GM18519 (cell line): ENCODE measurements at regions not wholly inside any gene's neighbourhood (a gene's known extent, or its start where the extent isn't known, plus 50 kb on each side); places are given as distances from the start of the nearest gene placed in this dataset.

ENCODE experiments used
- ATAC-seq: cut with Tn5 transposase; IDR thresholded peaks from one replicate; pipeline ENCODE4 v1.9.1; 2021; ENCODE audit warnings: mild to moderate bottlenecking, moderate library complexity; ENCODE audit not compliant: unreplicated experiment, low FRiP score

DNA sequence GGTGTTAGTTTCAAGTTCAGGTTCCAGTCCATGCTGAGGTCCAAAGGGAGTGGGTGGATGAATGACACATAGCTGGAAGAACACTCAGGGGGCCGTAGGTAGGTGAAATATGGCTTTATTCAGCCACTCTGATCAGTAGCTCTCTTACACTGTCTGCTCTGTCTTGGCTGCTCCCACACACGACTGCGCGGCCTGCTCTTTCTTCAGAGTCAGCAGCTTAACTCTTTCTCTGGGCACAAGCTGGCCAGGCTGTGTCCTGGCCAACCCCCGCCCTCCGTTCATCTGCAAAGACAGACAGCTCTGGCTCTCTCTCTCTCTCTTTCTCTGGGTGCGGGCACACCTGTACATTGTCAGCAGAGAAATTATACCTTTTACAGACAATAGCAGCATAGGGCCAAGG lies 317.4 kb upstream of the SORCS1 start:
- ATAC-seq: no peak

DNA sequence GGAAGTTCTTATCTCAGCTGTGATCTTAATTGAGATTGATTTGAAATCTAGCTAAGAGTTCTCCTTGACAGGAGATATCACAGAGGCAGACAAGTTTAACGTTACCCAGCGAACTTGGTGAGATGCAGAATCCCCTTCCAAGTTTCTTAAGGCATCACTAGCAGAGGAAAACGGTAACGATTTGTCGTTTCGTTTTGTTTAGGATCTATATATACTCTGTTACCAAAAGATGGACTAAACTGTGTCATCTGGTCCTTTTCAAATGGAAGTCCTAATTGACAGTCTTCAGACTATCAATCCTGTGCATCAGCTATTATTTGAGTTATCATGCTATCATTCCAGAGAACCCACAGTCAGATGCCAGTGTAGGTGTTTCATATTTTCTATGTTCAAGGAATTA lies 316.7 kb upstream of the SORCS1 start:
- no peak for ATAC-seq

- no peak for ATAC-seq
Measured at GRCh38 chr10:107480781-107481180, 316.3 kb upstream of the SORCS1 start.

GRCh38 chr10:107477266-107477665 lies 312.8 kb upstream of the SORCS1 start:
- peak; percentile 62 for ATAC-seq

GRCh38 chr10:107476408-107476807 lies 311.9 kb upstream of the SORCS1 start:
- no peak for ATAC-seq

- ATAC-seq: peak; percentile 28
Measured at GRCh38 chr10:107474650-107475049, 310.1 kb upstream of the SORCS1 start.

DNA sequence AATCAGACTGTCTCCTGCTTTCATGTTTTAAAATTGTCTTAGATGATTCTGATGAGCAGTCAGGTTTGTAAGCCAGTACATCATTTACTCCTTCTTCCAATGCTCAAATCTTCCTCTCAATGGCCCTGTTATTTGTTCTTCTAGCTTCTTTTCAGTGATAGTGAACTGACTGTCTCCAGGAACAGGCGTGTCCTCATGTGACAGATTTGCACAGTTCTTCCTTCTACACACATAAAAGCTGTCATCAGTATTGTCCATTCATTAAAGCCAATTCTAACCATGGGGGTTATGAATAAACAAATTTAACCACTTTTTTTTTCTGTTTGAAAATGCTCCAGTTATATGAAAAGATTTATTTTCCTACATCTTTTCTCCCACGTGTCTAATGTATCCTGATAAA lies 308.7 kb upstream of the SORCS1 start:
- ATAC-seq: no peak

GRCh38 chr10:107471911-107472310 lies 307.4 kb upstream of the SORCS1 start:
- no peak for ATAC-seq

DNA sequence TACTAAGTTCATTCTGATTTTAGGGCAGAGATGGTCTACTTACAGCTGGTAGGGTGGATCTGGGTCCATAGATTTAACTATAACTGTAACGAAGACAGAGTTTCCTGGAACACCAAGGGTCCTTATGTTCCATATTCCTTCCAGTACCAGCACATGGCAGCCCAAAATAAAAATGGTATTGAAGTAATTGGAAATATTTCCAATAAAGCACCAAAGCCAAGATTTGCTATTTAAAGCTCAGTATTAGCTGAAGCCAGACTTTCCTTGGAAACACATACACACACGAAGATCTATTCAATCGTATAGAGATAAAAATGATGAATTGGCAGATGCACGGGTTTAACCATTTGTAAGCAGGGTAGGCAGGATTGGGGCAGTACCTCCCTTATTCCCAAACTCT lies 289.1 kb upstream of the SORCS1 start:
- no peak for ATAC-seq

DNA sequence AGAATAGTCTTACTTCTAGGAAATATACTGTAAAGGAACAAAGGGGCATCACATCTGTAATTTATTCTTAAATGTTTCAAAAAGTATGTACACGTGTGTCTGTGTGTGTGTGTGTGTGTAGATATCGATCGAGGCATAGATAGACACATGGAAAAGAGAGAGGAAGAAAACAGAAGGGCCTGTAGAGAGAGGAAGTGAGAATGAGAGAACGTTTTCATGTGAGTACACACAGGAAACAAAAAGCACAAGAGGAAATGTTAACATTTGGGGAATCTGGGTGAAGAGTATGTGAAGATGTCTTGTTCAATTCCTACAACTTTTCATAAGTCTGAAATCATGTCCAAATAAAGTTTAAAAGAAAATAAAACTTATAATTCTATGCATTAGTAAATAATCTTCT lies 286.5 kb upstream of the SORCS1 start:
- ATAC-seq: no peak

DNA sequence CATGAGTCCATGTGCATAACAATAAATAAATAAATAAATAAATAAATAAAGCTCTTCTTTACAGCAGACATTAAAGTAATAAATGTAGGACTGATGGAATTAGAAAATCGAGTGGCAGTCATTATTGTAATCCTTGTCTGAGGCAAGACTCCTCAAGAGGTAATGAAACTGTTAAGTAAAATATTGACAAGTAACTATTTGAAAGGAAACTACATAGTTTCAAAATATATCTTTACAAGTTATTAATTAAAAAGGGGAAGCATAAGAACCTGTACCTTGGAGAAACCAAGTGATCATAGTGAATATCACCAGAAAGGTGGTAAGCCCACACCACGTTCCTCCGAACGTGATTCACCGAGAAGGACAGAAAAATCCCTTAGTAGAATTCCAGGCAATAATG lies 285.6 kb upstream of the SORCS1 start:
- ATAC-seq: no peak

DNA sequence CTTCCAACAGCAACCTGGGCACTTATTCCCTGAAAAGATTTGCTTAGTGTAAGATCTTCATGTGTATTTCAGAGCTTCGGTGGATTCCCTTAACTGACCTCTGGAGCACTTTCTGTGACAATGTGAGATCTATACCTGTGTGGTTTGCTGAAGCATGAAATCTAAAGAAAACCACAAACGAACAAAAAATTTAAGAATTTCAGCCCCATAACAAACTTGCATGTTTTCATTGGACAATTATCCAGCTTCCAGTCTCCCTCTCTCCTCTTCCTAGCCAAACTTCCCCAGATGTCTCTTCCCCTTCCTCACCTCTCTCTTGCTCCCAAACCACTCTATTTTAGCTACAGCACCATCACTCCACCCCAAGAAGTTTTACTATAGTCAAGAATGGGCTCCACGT lies 279.9 kb upstream of the SORCS1 start:
- no peak for ATAC-seq

DNA sequence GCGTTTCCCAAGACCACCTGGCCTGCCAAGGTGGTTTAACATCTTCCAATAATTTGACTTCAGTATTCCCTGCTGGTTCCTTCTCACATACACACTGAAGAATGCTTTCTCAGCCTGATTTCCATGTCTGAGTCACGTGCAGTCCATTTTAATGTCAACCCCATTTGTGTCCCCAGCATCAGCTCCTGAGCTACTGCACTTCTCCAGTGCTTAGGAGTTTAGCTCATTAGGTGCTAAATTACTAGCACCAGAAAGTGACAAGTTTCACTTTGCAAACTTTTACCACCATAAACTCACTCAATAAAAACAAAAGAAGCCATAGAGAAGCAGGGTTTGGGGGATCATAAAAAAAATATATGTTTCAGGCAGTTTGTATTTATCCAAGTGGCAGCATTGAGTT lies 279.3 kb upstream of the SORCS1 start:
- no peak for ATAC-seq

DNA sequence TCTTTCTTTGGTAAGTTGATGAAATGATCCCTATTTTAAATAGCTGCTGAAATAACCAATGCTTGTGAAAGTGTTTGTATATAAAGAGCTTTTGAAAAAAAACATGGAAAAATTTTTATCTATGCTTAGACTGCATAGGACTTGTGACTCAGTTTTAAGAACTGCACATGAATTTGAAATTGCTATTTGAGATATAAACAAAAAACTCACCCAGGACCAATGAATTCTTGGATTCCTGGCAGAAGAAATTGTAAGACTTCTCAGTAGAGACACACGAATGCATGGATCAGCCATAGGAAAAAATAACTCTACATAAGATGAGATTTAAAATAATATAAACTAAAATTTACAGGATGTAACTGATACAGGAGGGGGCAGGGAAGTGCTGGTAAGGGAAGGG lies 278.8 kb upstream of the SORCS1 start:
- no peak for ATAC-seq

DNA sequence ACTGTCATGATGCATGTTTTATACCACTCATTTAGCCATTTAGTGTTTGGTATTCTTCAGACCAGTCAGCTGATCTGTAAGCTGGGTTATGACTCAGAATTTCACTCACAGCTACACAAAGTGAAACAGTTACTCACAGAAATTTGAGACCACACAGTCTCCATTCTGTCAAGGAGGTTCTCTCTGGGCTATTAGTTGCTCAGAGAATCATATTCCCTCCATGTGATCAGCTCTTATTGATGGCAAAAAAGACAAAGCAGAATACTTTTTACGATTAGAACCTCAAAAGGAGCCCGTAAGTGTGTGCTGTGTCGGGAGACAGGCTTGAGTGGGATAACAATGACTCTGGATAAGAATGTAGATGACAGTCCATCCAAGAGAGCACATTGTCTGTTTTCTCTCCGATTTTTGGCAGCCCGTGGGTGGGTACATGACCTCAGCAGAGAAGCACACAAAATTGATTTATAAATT lies 277.6 kb upstream of the SORCS1 start:
- peak; percentile 99 for ATAC-seq

- no peak for ATAC-seq
Measured at GRCh38 chr10:107440741-107441140, 276.2 kb upstream of the SORCS1 start.

DNA sequence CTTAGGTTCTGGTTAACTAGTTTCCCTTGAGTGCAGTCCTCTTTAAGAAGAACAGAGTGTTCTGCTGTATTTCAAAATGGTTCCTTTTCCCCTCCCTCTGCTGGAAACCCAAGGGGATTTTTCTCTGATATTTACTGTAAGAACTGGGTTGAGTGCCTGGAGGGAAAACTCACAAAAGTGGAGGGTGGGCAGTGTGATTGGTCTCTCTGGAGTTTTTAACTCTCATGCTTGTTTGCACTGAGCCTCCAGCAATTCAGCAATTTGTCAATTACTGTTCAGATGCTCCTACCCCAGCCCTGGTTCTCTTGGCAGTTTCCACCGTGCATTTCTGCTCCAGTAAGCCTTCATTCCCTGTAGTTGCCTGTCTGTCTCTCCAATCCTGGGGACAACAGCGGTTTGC lies 273.4 kb upstream of the SORCS1 start:
- ATAC-seq: no peak

GRCh38 chr10:107436568-107436967 lies 272.1 kb upstream of the SORCS1 start:
- ATAC-seq: no peak

- ATAC-seq: no peak
Measured at GRCh38 chr10:107434854-107435253, 270.3 kb upstream of the SORCS1 start.

DNA sequence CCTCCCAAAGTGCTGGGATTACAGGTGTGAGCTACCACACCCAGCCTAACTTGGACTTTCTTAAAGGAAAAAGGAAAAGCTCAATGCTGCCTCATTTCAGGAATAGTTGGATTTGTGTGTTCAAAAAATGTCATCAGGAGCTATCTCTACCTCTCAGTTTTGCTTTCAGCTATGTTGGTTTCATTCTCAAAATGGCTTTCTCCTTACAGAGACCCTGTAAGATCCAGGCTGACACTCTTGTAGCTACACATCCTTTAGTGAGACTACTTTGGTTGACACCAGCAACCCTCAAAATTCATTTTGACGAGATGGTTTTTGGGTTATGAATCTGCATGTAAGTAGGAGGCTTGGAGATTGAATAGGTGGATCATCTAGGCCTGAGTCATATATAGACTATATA lies 269.7 kb upstream of the SORCS1 start:
- no peak for ATAC-seq

- ATAC-seq: no peak
Measured at GRCh38 chr10:107433605-107434004, 269.1 kb upstream of the SORCS1 start.

GRCh38 chr10:107430446-107430845 lies 265.9 kb upstream of the SORCS1 start:
- no peak for ATAC-seq

DNA sequence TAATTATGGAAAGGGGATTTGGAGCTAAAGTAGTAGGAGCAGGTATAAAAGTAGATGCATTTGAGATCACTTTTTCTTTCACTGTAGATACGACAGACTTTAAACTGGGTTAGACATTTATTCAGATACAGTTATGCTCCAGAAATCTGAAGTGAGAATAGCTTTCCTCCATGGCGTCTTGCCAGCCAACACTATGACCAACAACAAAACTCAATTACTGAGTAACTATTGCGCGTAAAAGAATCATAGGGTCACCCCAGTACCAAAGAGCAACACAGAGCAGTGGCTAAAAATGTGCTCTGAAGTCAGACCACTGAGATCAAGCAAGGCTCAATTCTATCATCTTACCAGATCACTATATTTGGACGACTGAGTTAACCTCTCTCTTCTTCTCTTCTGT lies 262.5 kb upstream of the SORCS1 start:
- ATAC-seq: no peak
